Natural killer cell (primary cell): ENCODE measurements at regions not wholly inside any gene's neighbourhood (a gene's known extent, or its start where the extent isn't known, plus 50 kb on each side); places are given as distances from the start of the nearest gene placed in this dataset.

Source experiments
- ATAC-seq, 3 donors: fragments of 150-1000 bp in 2 of 3; fragments of 200-7000 bp in 1 of 3; cut with Tn5 transposase; 1 replicate in 1 of 3; 2 replicates in 2 of 3; pipeline ENCODE4 v1.10.0; 2021; ENCODE audit warnings: mild to moderate bottlenecking in 2 of 3, moderate library complexity in 2 of 3
- DNase-seq, 2 donors: peaks; one replicate each; pipeline versions ENCODE4 v3.0.0 to v3.0.0-alpha.2; 2013 to 2021; ENCODE audit warnings: mixed read lengths in 1 of 2
- H3K27ac ChIP-seq: one replicate; pipeline ENCODE4 v1.5.1; 2013; ENCODE audit warnings: mild to moderate bottlenecking, low read length
- H3K27me3 ChIP-seq: one replicate; pipeline ENCODE4 v1.6.1; 2013; ENCODE audit warnings: low read length; ENCODE audit not compliant: control insufficient read depth, insufficient read depth
- H3K36me3 ChIP-seq: one replicate; pipeline ENCODE4 v1.6.1; 2013; ENCODE audit warnings: low read length; ENCODE audit not compliant: control insufficient read depth, insufficient read depth
- H3K4me1 ChIP-seq: one replicate; pipeline ENCODE4 v1.6.1; 2013; ENCODE audit warnings: low read length; ENCODE audit not compliant: control insufficient read depth, insufficient read depth
- H3K4me3 ChIP-seq: one replicate; pipeline ENCODE4 v1.5.1; 2013; ENCODE audit warnings: low read length
- H3K9me3 ChIP-seq: one replicate; pipeline ENCODE4 v1.6.1; 2013; ENCODE audit warnings: low read length; ENCODE audit not compliant: control insufficient read depth, insufficient read depth
- H3K27ac Mint-ChIP-seq, 2 donors: one replicate each; pipeline ENCODE4 v1.8.0; 2022; ENCODE audit warnings: mild to moderate bottlenecking in 2 of 2, mixed read lengths in 2 of 2, moderate library complexity in 1 of 2
- H3K27me3 Mint-ChIP-seq, 2 donors: one replicate each; pipeline ENCODE4 v1.8.0; 2022; ENCODE audit warnings: low read depth in 2 of 2, mixed read lengths in 2 of 2
- H3K36me3 Mint-ChIP-seq: one replicate; pipeline ENCODE4 v1.8.0; 2022; ENCODE audit warnings: mixed read lengths
- H3K4me1 Mint-ChIP-seq, 2 donors: one replicate each; pipeline ENCODE4 v1.8.0; 2022; ENCODE audit warnings: mixed read lengths in 2 of 2
- H3K4me3 Mint-ChIP-seq: one replicate; pipeline ENCODE4 v1.8.0; 2022; ENCODE audit warnings: mild to moderate bottlenecking, moderate library complexity, mixed read lengths
- H3K9me3 Mint-ChIP-seq, 2 donors: one replicate each; pipeline ENCODE4 v1.8.0; 2022; ENCODE audit warnings: mixed read lengths in 2 of 2
- WGBS: methylation state at CpG from one replicate; pipeline ENCODE4 v1.1.7; 2013; ENCODE audit warnings: missing lambda C conversion rate; ENCODE audit not compliant: insufficient coverage; 5-methylcytosine and 5-hydroxymethylcytosine counted together
- intact Hi-C: fragments of 100-400 bp; cut with micrococcal nuclease; formaldehyde crosslinking; loops from one replicate; pipeline ENCODE4 v1.14.2; 2022
- TF ChIP-seq, protein P1 (sequence below): fragments of 200-600 bp; IDR thresholded peaks from one replicate; pipeline ENCODE4 v1.8.0; 2022; ENCODE audit warnings: antibody characterized with exemption

DNA sequence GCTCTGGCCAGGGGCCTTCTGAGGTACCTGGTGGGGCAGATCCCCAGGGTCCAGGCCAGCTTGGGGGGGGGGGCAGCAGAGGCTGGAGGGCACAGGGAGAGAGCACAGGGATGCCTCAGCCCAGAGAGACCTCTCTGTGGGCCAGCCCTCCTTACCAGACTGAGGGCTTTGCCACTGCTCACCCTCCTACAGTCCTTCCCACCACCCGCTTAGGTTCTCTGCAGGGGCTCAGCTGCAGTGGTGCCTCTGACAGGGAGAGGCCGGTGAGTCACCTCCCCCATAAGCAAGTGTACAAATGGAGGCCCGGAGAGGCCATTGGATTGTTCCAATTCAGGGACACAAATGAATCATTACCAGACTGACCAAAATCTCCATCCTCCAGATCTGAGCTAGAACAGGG lies 68.1 kb upstream of the LMO1 start:
- ATAC-seq = no peak
- H3K9me3 ChIP-seq = no peaks in the 10 kb centered on the region
- TF ChIP-seq, protein P1, sequence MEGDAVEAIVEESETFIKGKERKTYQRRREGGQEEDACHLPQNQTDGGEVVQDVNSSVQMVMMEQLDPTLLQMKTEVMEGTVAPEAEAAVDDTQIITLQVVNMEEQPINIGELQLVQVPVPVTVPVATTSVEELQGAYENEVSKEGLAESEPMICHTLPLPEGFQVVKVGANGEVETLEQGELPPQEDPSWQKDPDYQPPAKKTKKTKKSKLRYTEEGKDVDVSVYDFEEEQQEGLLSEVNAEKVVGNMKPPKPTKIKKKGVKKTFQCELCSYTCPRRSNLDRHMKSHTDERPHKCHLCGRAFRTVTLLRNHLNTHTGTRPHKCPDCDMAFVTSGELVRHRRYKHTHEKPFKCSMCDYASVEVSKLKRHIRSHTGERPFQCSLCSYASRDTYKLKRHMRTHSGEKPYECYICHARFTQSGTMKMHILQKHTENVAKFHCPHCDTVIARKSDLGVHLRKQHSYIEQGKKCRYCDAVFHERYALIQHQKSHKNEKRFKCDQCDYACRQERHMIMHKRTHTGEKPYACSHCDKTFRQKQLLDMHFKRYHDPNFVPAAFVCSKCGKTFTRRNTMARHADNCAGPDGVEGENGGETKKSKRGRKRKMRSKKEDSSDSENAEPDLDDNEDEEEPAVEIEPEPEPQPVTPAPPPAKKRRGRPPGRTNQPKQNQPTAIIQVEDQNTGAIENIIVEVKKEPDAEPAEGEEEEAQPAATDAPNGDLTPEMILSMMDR = no peak
- Mint-ChIP-seq H3K27me3 (no peaks in the 10 kb centered on the region), H3K9me3 (no peaks in the 10 kb centered on the region), H3K4me3 (no peak overlapping the region), H3K36me3 (no peaks in the 10 kb centered on the region), H3K27ac (no peak overlapping the region), H3K4me1 (no peaks in the 10 kb centered on the region)
- no peak for DNase-seq
- H3K4me1 ChIP-seq = peaks cover 20% of the 10 kb centered on the region
- 63% methylated on average over 3 of the region's 3 CpGs for WGBS
- no peak overlapping the region for H3K4me3 ChIP-seq
- H3K27ac ChIP-seq = no peak overlapping the region
- no peaks in the 10 kb centered on the region for H3K36me3 ChIP-seq
- H3K27me3 ChIP-seq = no peaks in the 10 kb centered on the region
- intact Hi-C loops = no loop called here

DNA sequence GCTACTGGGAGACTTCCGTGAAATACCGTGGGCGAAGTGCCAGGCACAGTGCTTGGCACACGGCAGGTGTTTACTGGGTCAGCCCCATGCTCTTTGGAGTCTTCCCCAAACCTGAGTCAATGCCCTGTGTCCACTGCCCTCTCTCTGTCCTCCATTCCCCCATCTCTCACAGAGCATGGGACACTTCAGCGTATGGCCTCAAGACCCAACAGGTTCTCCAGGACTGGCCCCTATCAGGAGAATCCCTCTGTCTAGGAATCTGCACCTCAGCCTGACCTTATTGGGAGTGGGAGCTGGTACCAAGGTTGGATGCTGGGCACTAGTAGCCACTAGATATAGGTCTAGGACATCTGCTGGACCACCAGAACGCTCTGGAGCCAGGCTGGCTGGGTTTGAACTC lies 67.2 kb upstream of the LMO1 start:
- TF ChIP-seq, protein P1 = no peak
- DNase-seq (no peak), ATAC-seq (no peak)
- no peaks in the 10 kb centered on the region for H3K9me3 Mint-ChIP-seq
- H3K4me3 Mint-ChIP-seq = no peak overlapping the region
- H3K27ac Mint-ChIP-seq = no peak overlapping the region
- Histone ChIP-seq H3K4me1 (peaks cover 20% of the 10 kb centered on the region), H3K9me3 (no peaks in the 10 kb centered on the region), H3K27me3 (no peaks in the 10 kb centered on the region), H3K27ac (no peak overlapping the region), H3K36me3 (no peaks in the 10 kb centered on the region), H3K4me3 (no peak overlapping the region)
- 96% methylated on average over 6 of the region's 6 CpGs for WGBS
- H3K4me1 Mint-ChIP-seq = no peaks in the 10 kb centered on the region
- H3K27me3 Mint-ChIP-seq = no peaks in the 10 kb centered on the region
- intact Hi-C loops = no loop called here
- H3K36me3 Mint-ChIP-seq = no peaks in the 10 kb centered on the region

DNA sequence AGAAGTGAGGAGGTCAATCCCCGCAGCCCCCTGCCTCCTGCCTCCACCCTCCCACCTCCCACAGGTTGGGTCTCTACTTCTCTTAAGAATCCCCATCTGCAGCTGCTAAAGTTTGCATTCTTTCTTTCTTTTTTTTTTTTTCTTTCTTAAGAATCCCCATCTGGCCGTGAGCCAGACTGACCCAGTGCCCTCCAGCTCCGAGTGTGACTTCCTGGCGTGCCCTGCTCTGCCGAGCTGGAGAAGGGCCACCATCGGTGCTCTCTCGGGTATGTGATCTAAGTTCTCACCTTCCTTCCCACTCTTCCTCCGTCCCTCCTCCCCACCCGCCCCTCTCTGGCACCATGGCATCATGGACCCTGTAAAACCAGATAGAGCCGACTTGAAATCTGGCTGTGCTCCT lies 66.7 kb upstream of the LMO1 start:
- Mint-ChIP-seq H3K27ac (no peak overlapping the region), H3K9me3 (no peaks in the 10 kb centered on the region), H3K36me3 (no peaks in the 10 kb centered on the region), H3K4me1 (no peaks in the 10 kb centered on the region), H3K4me3 (no peak overlapping the region), H3K27me3 (no peaks in the 10 kb centered on the region)
- Histone ChIP-seq H3K27me3 (no peaks in the 10 kb centered on the region), H3K27ac (no peak overlapping the region), H3K4me1 (peaks cover 20% of the 10 kb centered on the region), H3K9me3 (no peaks in the 10 kb centered on the region), H3K4me3 (no peak overlapping the region), H3K36me3 (no peaks in the 10 kb centered on the region)
- ATAC-seq = no peak
- TF ChIP-seq, protein P1 = no peak
- no peak for DNase-seq
- WGBS = 76% methylated on average over 10 of the region's 10 CpGs
- intact Hi-C loops = no loop called here

DNA sequence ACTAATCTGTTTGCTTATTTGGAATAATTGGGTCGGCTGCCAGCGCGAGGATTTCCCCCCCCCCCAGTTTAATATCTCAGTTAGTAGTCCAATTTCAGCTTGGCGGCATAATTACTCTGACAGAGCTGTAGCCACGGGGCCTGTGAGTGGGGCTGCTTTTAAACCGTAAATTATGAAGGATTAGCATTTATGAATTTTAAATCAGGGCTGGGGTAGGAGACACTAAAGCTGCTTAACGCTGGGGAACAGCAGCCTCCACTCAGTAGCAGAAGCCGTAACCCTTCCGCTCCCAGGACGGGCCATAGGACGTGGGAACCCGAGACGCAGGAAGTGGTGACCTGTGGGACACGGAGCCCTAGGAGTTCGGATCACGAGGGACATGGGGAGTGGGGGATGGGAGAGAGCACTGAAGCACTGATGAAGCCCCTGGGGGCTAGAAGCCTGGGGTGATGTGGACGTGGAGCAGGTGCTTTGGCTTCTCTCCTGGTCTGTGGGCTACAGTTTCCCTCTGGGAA lies 66.2 kb upstream of the LMO1 start:
- TF ChIP-seq, protein P1 = no peak
- no peaks in the 10 kb centered on the region for H3K27me3 ChIP-seq
- H3K36me3 ChIP-seq = no peaks in the 10 kb centered on the region
- Mint-ChIP-seq H3K27me3 (no peaks in the 10 kb centered on the region), H3K4me1 (no peaks in the 10 kb centered on the region), H3K36me3 (no peaks in the 10 kb centered on the region), H3K27ac (no peak overlapping the region), H3K4me3 (no peak overlapping the region), H3K9me3 (no peaks in the 10 kb centered on the region)
- H3K27ac ChIP-seq = no peak overlapping the region
- no peak overlapping the region for H3K4me3 ChIP-seq
- DNase-seq = no peak
- 67% methylated on average over 17 of the region's 17 CpGs for WGBS
- intact Hi-C loops = no loop called here
- H3K4me1 ChIP-seq = peaks cover 20% of the 10 kb centered on the region
- H3K9me3 ChIP-seq = no peaks in the 10 kb centered on the region
- no peak for ATAC-seq
